Esophagus muscularis mucosa (tissue), 4 donors: ENCODE measurements at regions not wholly inside any gene's neighbourhood (a gene's known extent, or its start where the extent isn't known, plus 50 kb on each side); places are given as distances from the start of the nearest gene placed in this dataset.

Experiments
- CTCF ChIP-seq, 3 experiments: fragments of 200-600 bp in 2 of 3; fragments of 450-650 bp in 1 of 3; sonication (generic) in 2 of 3; IDR thresholded peaks; one replicate each; pipeline ENCODE4 v1.5.1; 2017 to 2019; ENCODE audit warnings: antibody characterized with exemption in 3 of 3, mild to moderate bottlenecking in 2 of 3, moderate library complexity in 1 of 3
- EP300 ChIP-seq: sonication (generic); formaldehyde crosslinking; IDR thresholded peaks from one replicate; pipeline ENCODE4 v1.6.1; 2017; ENCODE audit warnings: antibody characterized with exemption
- POLR2AphosphoS5 ChIP-seq, 2 donors: sonication (generic); formaldehyde crosslinking; IDR thresholded peaks; one replicate each; pipeline ENCODE4 v1.6.1; 2017; ENCODE audit warnings: antibody characterized with exemption in 2 of 2

GRCh38 chr2:48205137-48205798 lies 109.2 kb upstream of the FOXN2 start:
- peak in 1 of 3 experiments; percentile 16 for TF ChIP-seq CTCF (IDR thresholded peaks at IDR 0.05)
- no peak for TF ChIP-seq EP300
- TF ChIP-seq POLR2AphosphoS5 (IDR thresholded peaks at IDR 0.05) = no peak
